ENCODE measurements at regions not wholly inside any gene's neighbourhood (a gene's known extent, or its start where the extent isn't known, plus 50 kb on each side); places are given as distances from the start of the nearest gene placed in this dataset.

- TF ChIP-seq TAF1 (conservative IDR thresholded peaks at IDR 0.05) (no peak), RXRA (IDR thresholded peaks at IDR 0.05) (no peak), EGR1 (IDR thresholded peaks at IDR 0.05; ENCODE audit: low read depth in 2 of 2) (no peak), YY1 (IDR thresholded peaks at IDR 0.05) (no peak), GABPA (IDR thresholded peaks at IDR 0.05 in 1 of 2, conservative IDR thresholded peaks at IDR 0.05 in 1 of 2) (no peak), ATF3 (IDR thresholded peaks at IDR 0.05) (no peak), CTCF (IDR thresholded peaks at IDR 0.05; ENCODE audit: low read depth, low read length, missing input control) (no peak), ZBTB33 (IDR thresholded peaks at IDR 0.05) (no peak), NR2F2 (IDR thresholded peaks at IDR 0.05) (no peak), HNF4G (IDR thresholded peaks at IDR 0.05) (no peak), JUND (IDR thresholded peaks at IDR 0.05) (no peak), MAX (IDR thresholded peaks at IDR 0.05) (no peak), RAD21 (IDR thresholded peaks at IDR 0.05) (no peak), REST (IDR thresholded peaks at IDR 0.05) (no peak), FOXA2 (IDR thresholded peaks at IDR 0.05) (no peak), SP1 (IDR thresholded peaks at IDR 0.05) (no peak)
- H3K27me3 ChIP-seq (ENCODE audit: control insufficient read depth in 4 of 4, insufficient read depth in 4 of 4, low read length in 3 of 4) = peaks cover 0 to 2% (median 0%) of the 10 kb centered on the region in 4 donors
- no peak overlapping the region for H3K9ac ChIP-seq (ENCODE audit: low read depth in 1 of 2, low read length in 2 of 2)
- no peaks in the 10 kb centered on the region for H3K4me1 ChIP-seq (ENCODE audit: control insufficient read depth in 4 of 4, insufficient read depth in 4 of 4, low read length in 3 of 4)
- H3K27ac ChIP-seq (ENCODE audit: low read depth in 1 of 2, low read length in 2 of 2) = no peak overlapping the region
- no peaks in the 10 kb centered on the region for H3K9me3 ChIP-seq (ENCODE audit: control insufficient read depth in 4 of 4, low read length in 3 of 4)
- no peaks in the 10 kb centered on the region for H3K36me3 ChIP-seq (ENCODE audit: control insufficient read depth in 4 of 4, insufficient read depth in 3 of 4, low read depth in 1 of 4, low read length in 3 of 4)
- H3K4me3 ChIP-seq (ENCODE audit: low read depth in 1 of 3, low read length in 3 of 3) = no peak overlapping the region
- no peak for DNase-seq (ENCODE audit: low spot score)
- whole genome bisulfite sequencing = 90% methylated on average over 8 of the region's 8 CpGs
Observed at GRCh38 chr17:62901544-62901943, 64.5 kb upstream of the TANC2 start.

- 95% methylated on average over 5 of the region's 5 CpGs for WGBS
- H3K9me3 ChIP-seq (ENCODE audit: control insufficient read depth in 4 of 4, low read length in 3 of 4) = no peaks in the 10 kb centered on the region
- no peak for TF ChIP-seq RXRA (IDR thresholded peaks at IDR 0.05)
- no peak for TF ChIP-seq SP1 (IDR thresholded peaks at IDR 0.05)
- no peak for TF ChIP-seq RAD21 (IDR thresholded peaks at IDR 0.05)
- no peak for TF ChIP-seq ATF3 (IDR thresholded peaks at IDR 0.05)
- no peak for TF ChIP-seq JUND (IDR thresholded peaks at IDR 0.05)
- TF ChIP-seq TAF1 (conservative IDR thresholded peaks at IDR 0.05) = no peak
- no peak for TF ChIP-seq HNF4G (IDR thresholded peaks at IDR 0.05)
- TF ChIP-seq EGR1 (IDR thresholded peaks at IDR 0.05; ENCODE audit: low read depth in 2 of 2) = no peak
- TF ChIP-seq CTCF (IDR thresholded peaks at IDR 0.05; ENCODE audit: low read depth, low read length, missing input control) = no peak
- no peak for DNase-seq (ENCODE audit: low spot score)
- H3K27ac ChIP-seq (ENCODE audit: low read depth in 1 of 2, low read length in 2 of 2) = no peak overlapping the region
- no peak overlapping the region for H3K4me3 ChIP-seq (ENCODE audit: low read depth in 1 of 3, low read length in 3 of 3)
- no peaks in the 10 kb centered on the region for H3K4me1 ChIP-seq (ENCODE audit: control insufficient read depth in 4 of 4, insufficient read depth in 4 of 4, low read length in 3 of 4)
- H3K36me3 ChIP-seq (ENCODE audit: control insufficient read depth in 4 of 4, insufficient read depth in 3 of 4, low read depth in 1 of 4, low read length in 3 of 4) = no peaks in the 10 kb centered on the region
- peaks cover 0 to 5% (median 0%) of the 10 kb centered on the region in 4 donors for H3K27me3 ChIP-seq (ENCODE audit: control insufficient read depth in 4 of 4, insufficient read depth in 4 of 4, low read length in 3 of 4)
- no peak overlapping the region for H3K9ac ChIP-seq (ENCODE audit: low read depth in 1 of 2, low read length in 2 of 2)
Observed at GRCh38 chr17:62900096-62900495, 65.9 kb upstream of the TANC2 start.
